HG03097 (cell line): ENCODE measurements at regions not wholly inside any gene's neighbourhood (a gene's known extent, or its start where the extent isn't known, plus 50 kb on each side); places are given as distances from the start of the nearest gene placed in this dataset.

Experiments
- ATAC-seq: cut with Tn5 transposase; IDR thresholded peaks from one replicate; pipeline ENCODE4 v1.9.1; 2021; ENCODE audit not compliant: unreplicated experiment, low FRiP score

GRCh38 chr13:109454167-109454917 is 332.0 kb downstream of the IRS2 start:
- ATAC-seq, result no peak

GRCh38 chr13:109451726-109452125 is 334.7 kb downstream of the IRS2 start:
- no peak for ATAC-seq

- no peak for ATAC-seq
Observed at GRCh38 chr13:109448629-109449028, 337.8 kb downstream of the IRS2 start.

GRCh38 chr13:109447667-109448066 is 338.7 kb downstream of the IRS2 start:
- no peak for ATAC-seq

- no peak for ATAC-seq
Observed at GRCh38 chr13:109440320-109440719, 346.1 kb downstream of the IRS2 start.

GRCh38 chr13:109439813-109440212 is 346.6 kb downstream of the IRS2 start:
- no peak for ATAC-seq

- no peak for ATAC-seq
Observed at GRCh38 chr13:109436841-109437240, 349.5 kb downstream of the IRS2 start.

- no peak for ATAC-seq
Observed at GRCh38 chr13:109436055-109436622, 350.2 kb downstream of the IRS2 start.

- ATAC-seq, result no peak
Observed at GRCh38 chr13:109431217-109431616, 355.2 kb downstream of the IRS2 start.

- ATAC-seq, result no peak
Observed at GRCh38 chr13:109428146-109428545, 358.2 kb downstream of the IRS2 start.

GRCh38 chr13:109427695-109428094 is 358.7 kb downstream of the IRS2 start:
- no peak for ATAC-seq

- no peak for ATAC-seq
Observed at GRCh38 chr13:109427148-109427547, 359.2 kb downstream of the IRS2 start.

- ATAC-seq, result no peak
Observed at GRCh38 chr13:109426690-109426990, 359.7 kb downstream of the IRS2 start.

- ATAC-seq, result no peak
Observed at GRCh38 chr13:109425821-109426689, 360.3 kb downstream of the IRS2 start.

GRCh38 chr13:109422161-109422560 is 364.2 kb downstream of the IRS2 start:
- ATAC-seq, result no peak

GRCh38 chr13:109419896-109420295 is 366.5 kb downstream of the IRS2 start:
- no peak for ATAC-seq

GRCh38 chr13:109418111-109418510 is 368.3 kb downstream of the IRS2 start:
- ATAC-seq, result no peak

GRCh38 chr13:109416001-109416400 is 370.4 kb downstream of the IRS2 start:
- ATAC-seq, result no peak

GRCh38 chr13:109415057-109415456 is 371.3 kb downstream of the IRS2 start:
- no peak for ATAC-seq

GRCh38 chr13:109412283-109412901 is 374.0 kb downstream of the IRS2 start:
- no peak for ATAC-seq

- no peak for ATAC-seq
Observed at GRCh38 chr13:109410868-109411267, 375.5 kb downstream of the IRS2 start.
